ENCODE measurements at regions not wholly inside any gene's neighbourhood (a gene's known extent, or its start where the extent isn't known, plus 50 kb on each side); places are given as distances from the start of the nearest gene placed in this dataset.

DNA sequence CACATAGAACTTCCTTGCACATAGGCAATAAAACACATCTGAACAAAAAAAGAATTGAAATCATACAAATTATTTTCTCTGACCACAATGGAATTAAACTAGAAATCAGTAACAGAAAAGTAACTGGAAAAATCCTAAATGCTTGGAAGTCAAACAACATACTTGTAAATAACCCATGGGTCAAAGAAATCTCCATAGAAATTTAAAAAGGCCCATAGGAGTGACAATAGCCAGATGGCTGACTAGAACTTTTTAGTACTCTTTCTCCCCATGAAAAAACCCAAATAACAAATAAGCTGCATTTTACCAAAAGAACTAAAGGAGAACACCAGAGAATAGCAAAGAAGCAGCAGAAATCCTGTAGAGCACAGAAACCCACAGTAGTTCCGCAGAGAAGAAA lies 139.2 kb upstream of the COL3A1 start:
- H3K9me3 Mint-ChIP-seq (ENCODE audit: low read depth): peaks cover 22% of the 10 kb centered on the region
- H3K4me1 Mint-ChIP-seq (ENCODE audit: low read depth): no peaks in the 10 kb centered on the region
- H3K4me3 Mint-ChIP-seq (ENCODE audit: unreplicated experiment): no peak overlapping the region
- H3K36me3 Mint-ChIP-seq (ENCODE audit: low read depth): peaks cover 10% of the 10 kb centered on the region
- TF ChIP-seq, protein P1, sequence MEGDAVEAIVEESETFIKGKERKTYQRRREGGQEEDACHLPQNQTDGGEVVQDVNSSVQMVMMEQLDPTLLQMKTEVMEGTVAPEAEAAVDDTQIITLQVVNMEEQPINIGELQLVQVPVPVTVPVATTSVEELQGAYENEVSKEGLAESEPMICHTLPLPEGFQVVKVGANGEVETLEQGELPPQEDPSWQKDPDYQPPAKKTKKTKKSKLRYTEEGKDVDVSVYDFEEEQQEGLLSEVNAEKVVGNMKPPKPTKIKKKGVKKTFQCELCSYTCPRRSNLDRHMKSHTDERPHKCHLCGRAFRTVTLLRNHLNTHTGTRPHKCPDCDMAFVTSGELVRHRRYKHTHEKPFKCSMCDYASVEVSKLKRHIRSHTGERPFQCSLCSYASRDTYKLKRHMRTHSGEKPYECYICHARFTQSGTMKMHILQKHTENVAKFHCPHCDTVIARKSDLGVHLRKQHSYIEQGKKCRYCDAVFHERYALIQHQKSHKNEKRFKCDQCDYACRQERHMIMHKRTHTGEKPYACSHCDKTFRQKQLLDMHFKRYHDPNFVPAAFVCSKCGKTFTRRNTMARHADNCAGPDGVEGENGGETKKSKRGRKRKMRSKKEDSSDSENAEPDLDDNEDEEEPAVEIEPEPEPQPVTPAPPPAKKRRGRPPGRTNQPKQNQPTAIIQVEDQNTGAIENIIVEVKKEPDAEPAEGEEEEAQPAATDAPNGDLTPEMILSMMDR (IDR thresholded peaks at IDR 0.05): no peak
- no peak for DNase-seq (ENCODE audit: low spot score)
- no peaks in the 10 kb centered on the region for H3K27me3 Mint-ChIP-seq (ENCODE audit: low read depth)
- H3K27ac Mint-ChIP-seq (ENCODE audit: unreplicated experiment): no peak overlapping the region

DNA sequence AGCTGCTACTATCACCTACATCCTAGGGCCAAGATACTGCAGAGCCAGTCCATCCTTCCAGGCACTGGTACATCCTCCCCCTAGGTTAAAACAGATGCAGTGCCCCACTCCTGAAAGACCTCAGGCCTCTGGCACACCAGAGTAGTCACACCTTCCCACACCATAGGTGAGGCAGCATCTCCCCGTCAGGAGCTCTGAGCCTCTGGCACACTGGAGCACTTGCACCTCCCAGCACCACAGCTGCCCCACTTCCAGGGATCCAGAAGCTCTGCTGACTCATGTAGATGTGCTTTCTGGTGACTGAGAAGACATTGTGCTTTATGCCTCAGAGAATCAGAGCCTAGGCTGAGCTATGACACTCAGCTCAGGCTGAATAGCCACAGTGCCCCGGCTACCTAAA lies 138.4 kb upstream of the COL3A1 start:
- Mint-ChIP-seq H3K27ac (ENCODE audit: unreplicated experiment) (no peak overlapping the region), H3K9me3 (ENCODE audit: low read depth) (peaks cover 22% of the 10 kb centered on the region), H3K4me3 (ENCODE audit: unreplicated experiment) (no peak overlapping the region), H3K36me3 (ENCODE audit: low read depth) (peaks cover 10% of the 10 kb centered on the region), H3K4me1 (ENCODE audit: low read depth) (no peaks in the 10 kb centered on the region), H3K27me3 (ENCODE audit: low read depth) (no peaks in the 10 kb centered on the region)
- peak; percentile 68 for DNase-seq (ENCODE audit: low spot score)
- TF ChIP-seq, protein P1 (IDR thresholded peaks at IDR 0.05): no peak

GRCh38 chr2:188845692-188846091 lies 128.5 kb upstream of the COL3A1 start:
- DNase-seq (ENCODE audit: low spot score): no peak
- Mint-ChIP-seq H3K27ac (ENCODE audit: unreplicated experiment) (no peak overlapping the region), H3K27me3 (ENCODE audit: low read depth) (no peaks in the 10 kb centered on the region)

DNA sequence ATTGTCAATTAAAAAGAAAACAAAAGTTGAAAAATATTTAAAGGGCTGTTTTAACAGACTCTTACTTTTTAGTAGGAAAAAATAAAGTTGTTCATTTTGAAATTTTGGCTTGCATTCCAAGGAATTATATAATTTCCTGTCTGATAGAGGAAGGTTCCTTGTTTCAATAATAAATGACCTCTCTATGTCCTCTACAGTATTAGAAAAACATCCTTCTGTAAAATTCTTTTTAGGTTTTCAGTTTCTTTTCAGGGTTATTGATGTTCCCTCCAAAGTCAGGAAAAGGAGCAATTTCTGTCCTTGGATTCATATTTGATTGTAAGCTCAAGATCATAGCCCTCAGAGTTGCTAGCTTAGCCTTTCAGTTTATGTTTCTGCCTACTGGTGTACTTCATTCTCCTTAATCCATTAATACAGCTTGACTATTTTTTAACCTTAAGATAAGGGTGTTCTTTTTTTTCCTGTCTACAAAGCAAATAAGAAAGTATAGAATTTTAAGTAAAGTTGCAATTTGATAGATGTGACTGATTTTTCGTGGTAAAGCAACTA lies 125.2 kb upstream of the COL3A1 start:
- Mint-ChIP-seq H3K27me3 (ENCODE audit: low read depth) (no peaks in the 10 kb centered on the region), H3K27ac (ENCODE audit: unreplicated experiment) (no peak overlapping the region), H3K9me3 (ENCODE audit: low read depth) (peaks cover 8% of the 10 kb centered on the region), H3K4me1 (ENCODE audit: low read depth) (peaks cover 24% of the 10 kb centered on the region), H3K36me3 (ENCODE audit: low read depth) (peaks cover 1% of the 10 kb centered on the region), H3K4me3 (ENCODE audit: unreplicated experiment) (no peak overlapping the region)
- DNase-seq (ENCODE audit: low spot score): no peak
- TF ChIP-seq, protein P1 (IDR thresholded peaks at IDR 0.05): no peak

More at GRCh38 chr2:188845692-188846091, 128.5 kb upstream of the COL3A1 start:
- TF ChIP-seq, protein P1 (IDR thresholded peaks at IDR 0.05): no peak
- Mint-ChIP-seq H3K36me3 (ENCODE audit: low read depth) (peaks cover 1% of the 10 kb centered on the region), H3K9me3 (ENCODE audit: low read depth) (peaks cover 8% of the 10 kb centered on the region), H3K4me3 (ENCODE audit: unreplicated experiment) (no peak overlapping the region), H3K4me1 (ENCODE audit: low read depth) (peaks cover 15% of the 10 kb centered on the region)

DNA sequence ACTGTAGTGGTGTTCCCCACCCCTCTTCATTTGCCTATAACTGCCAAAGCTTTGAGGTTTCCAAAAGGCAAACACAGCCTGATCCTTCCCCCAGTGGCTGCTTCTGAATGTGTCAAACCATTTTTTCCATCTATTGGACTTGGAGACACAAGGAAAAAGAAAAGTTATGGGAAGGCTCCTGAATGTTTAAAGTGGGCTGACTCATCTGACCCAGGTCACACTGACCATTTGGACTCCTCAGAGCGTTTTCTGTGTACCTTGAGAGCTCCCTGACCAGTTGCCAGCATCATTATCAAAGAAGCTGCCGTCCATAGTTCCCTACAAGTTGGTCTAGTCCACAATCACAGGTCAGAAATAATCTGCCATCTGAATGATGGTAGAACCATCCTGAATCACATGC lies 123.4 kb upstream of the COL3A1 start:
- Mint-ChIP-seq H3K36me3 (ENCODE audit: low read depth) (no peaks in the 10 kb centered on the region), H3K27ac (ENCODE audit: unreplicated experiment) (no peak overlapping the region), H3K4me3 (ENCODE audit: unreplicated experiment) (no peak overlapping the region), H3K4me1 (ENCODE audit: low read depth) (peaks cover 24% of the 10 kb centered on the region), H3K9me3 (ENCODE audit: low read depth) (peaks cover 5% of the 10 kb centered on the region), H3K27me3 (ENCODE audit: low read depth) (no peaks in the 10 kb centered on the region)
- DNase-seq (ENCODE audit: low spot score): no peak
- TF ChIP-seq, protein P1 (IDR thresholded peaks at IDR 0.05): no peak

Measured in chondrocyte (in vitro differentiated cells).